Tibial nerve (tissue), 4 donors: ENCODE measurements at regions not wholly inside any gene's neighbourhood (a gene's known extent, or its start where the extent isn't known, plus 50 kb on each side); places are given as distances from the start of the nearest gene placed in this dataset.
"Not testable (repeated sequence)": the region's sequence is repeated elsewhere in the genome, so short reads cannot be mapped to it uniquely, and the experiment has no call there.

Experiments used
- DNase-seq, 2 donors: peaks; one replicate each; pipeline ENCODE4 v3.0.0-alpha.2; 2019; ENCODE audit warnings: low spot score in 2 of 2
- H3K27ac ChIP-seq, 4 donors: fragments of 200-600 bp; sonication (generic) in 3 of 4; one replicate each; pipeline ENCODE4 v1.5.1; 2017 to 2019; ENCODE audit warnings: mild to moderate bottlenecking in 1 of 4
- H3K27me3 ChIP-seq, 2 donors: fragments of 200-600 bp; sonication (generic) in 1 of 2; one replicate each; pipeline versions ENCODE4 v1.5.1 to v1.6.0; 2017 to 2019
- H3K36me3 ChIP-seq, 3 donors: fragments of 200-600 bp; sonication (generic); one replicate each; pipeline ENCODE4 v1.5.1; 2018 to 2019
- H3K4me1 ChIP-seq, 4 donors: fragments of 200-600 bp; sonication (generic) in 3 of 4; one replicate each; pipeline ENCODE4 v1.5.1; 2017 to 2019
- H3K4me3 ChIP-seq, 4 donors: fragments of 200-600 bp; sonication (generic) in 3 of 4; one replicate each; pipeline ENCODE4 v1.5.1; 2017 to 2019; ENCODE audit warnings: mild to moderate bottlenecking in 1 of 4, moderate library complexity in 1 of 4
- H3K9me3 ChIP-seq, 4 donors: fragments of 200-600 bp; sonication (generic) in 3 of 4; one replicate each; pipeline ENCODE4 v1.5.1; 2017 to 2019
- CTCF ChIP-seq, 5 experiments: fragments of 200-600 bp in 3 of 5; fragments of 450-650 bp in 2 of 5; sonication (generic) in 3 of 5; IDR thresholded peaks; one replicate each; pipeline ENCODE4 v1.5.1; 2016 to 2019; ENCODE audit warnings: antibody characterized with exemption in 5 of 5, mild to moderate bottlenecking in 3 of 5, moderate library complexity in 2 of 5
- EP300 ChIP-seq, 2 donors: sonication (generic); formaldehyde crosslinking; IDR thresholded peaks; one replicate each; pipeline ENCODE4 v1.6.1; 2017; ENCODE audit warnings: antibody characterized with exemption in 2 of 2, mild to moderate bottlenecking in 1 of 2
- POLR2A ChIP-seq, 2 donors: fragments of 450-650 bp; IDR thresholded peaks; one replicate each; pipeline ENCODE4 v1.6.1; 2017; ENCODE audit warnings: antibody characterized with exemption in 2 of 2, mild to moderate bottlenecking in 2 of 2, moderate library complexity in 2 of 2
- whole genome bisulfite sequencing, 2 donors: methylation state at CpG; one replicate each; pipeline ENCODE4 v1.1.5; 2018; 5-methylcytosine and 5-hydroxymethylcytosine counted together

GRCh38 chr11:91528965-91529364 is 695.7 kb upstream of the FAT3 start:
- DNase-seq, result no peak
- 88 to 97% methylated on average over 1 of the region's 1 CpG for WGBS, 2 donors

GRCh38 chr11:91527380-91528030 is 697.1 kb upstream of the FAT3 start:
- H3K9me3 ChIP-seq, result peaks cover 0 to 21% (median 1%) of the 10 kb centered on the region in 4 donors
- H3K27ac ChIP-seq, result no peak overlapping the region
- H3K27me3 ChIP-seq, result no peaks in the 10 kb centered on the region
- TF ChIP-seq EP300 (IDR thresholded peaks at IDR 0.05), result no peak
- no peak for TF ChIP-seq CTCF (IDR thresholded peaks at IDR 0.05)
- TF ChIP-seq POLR2A (IDR thresholded peaks at IDR 0.05), result no peak
- no peaks in the 10 kb centered on the region for H3K36me3 ChIP-seq
- H3K4me3 ChIP-seq, result no peak overlapping the region
- no peaks in the 10 kb centered on the region for H3K4me1 ChIP-seq
- DNase-seq, result no peak
- WGBS, 2 donors, result 78 to 87% methylated on average over 4 of the region's 4 CpGs

More at GRCh38 chr11:91528965-91529364, 695.7 kb upstream of the FAT3 start:
- H3K4me3 ChIP-seq, result no peak overlapping the region
- no peaks in the 10 kb centered on the region for H3K4me1 ChIP-seq
- H3K36me3 ChIP-seq, result no peaks in the 10 kb centered on the region
- H3K9me3 ChIP-seq, result peaks cover 0 to 21% (median 1%) of the 10 kb centered on the region in 4 donors
- H3K27me3 ChIP-seq, result no peaks in the 10 kb centered on the region
- H3K27ac ChIP-seq, result no peak overlapping the region
- no peak for TF ChIP-seq CTCF (IDR thresholded peaks at IDR 0.05)
- TF ChIP-seq POLR2A (IDR thresholded peaks at IDR 0.05), result no peak
- TF ChIP-seq EP300 (IDR thresholded peaks at IDR 0.05), result no peak

GRCh38 chr11:91513734-91514133 is 710.9 kb upstream of the FAT3 start:
- no peaks in the 10 kb centered on the region for H3K9me3 ChIP-seq
- DNase-seq, result no peak
- no peak overlapping the region for H3K27ac ChIP-seq
- no peaks in the 10 kb centered on the region for H3K4me1 ChIP-seq
- 21 to 27% methylated on average over 4 of the region's 4 CpGs for WGBS, 2 donors
- H3K27me3 ChIP-seq, result no peaks in the 10 kb centered on the region
- no peaks in the 10 kb centered on the region for H3K36me3 ChIP-seq
- H3K4me3 ChIP-seq, result no peak overlapping the region
- no peak for TF ChIP-seq EP300 (IDR thresholded peaks at IDR 0.05)

- 83 to 98% methylated on average over 1 of the region's 1 CpG for WGBS, 2 donors
- H3K27me3 ChIP-seq, result no peaks in the 10 kb centered on the region
- H3K27ac ChIP-seq, result no peak overlapping the region
- no peak for DNase-seq
- H3K4me1 ChIP-seq, result no peaks in the 10 kb centered on the region
- TF ChIP-seq EP300 (IDR thresholded peaks at IDR 0.05), result no peak
- TF ChIP-seq POLR2A (IDR thresholded peaks at IDR 0.05), result no peak
- no peak for TF ChIP-seq CTCF (IDR thresholded peaks at IDR 0.05)
- no peak overlapping the region for H3K4me3 ChIP-seq
- no peaks in the 10 kb centered on the region for H3K36me3 ChIP-seq
- H3K9me3 ChIP-seq, result no peaks in the 10 kb centered on the region
These were observed 726.8 kb upstream of the FAT3 start for GRCh38 chr11:91497847-91498246.

- H3K4me3 ChIP-seq, result no peak overlapping the region
- TF ChIP-seq POLR2A (IDR thresholded peaks at IDR 0.05) (no peak), CTCF (IDR thresholded peaks at IDR 0.05) (no peak), EP300 (IDR thresholded peaks at IDR 0.05) (no peak)
These were observed 728.8 kb upstream of the FAT3 start for GRCh38 chr11:91495837-91496236.

GRCh38 chr11:91489989-91490388 is 734.6 kb upstream of the FAT3 start:
- no peaks in the 10 kb centered on the region for H3K36me3 ChIP-seq
- TF ChIP-seq EP300 (IDR thresholded peaks at IDR 0.05), result no peak
- no peak for TF ChIP-seq CTCF (IDR thresholded peaks at IDR 0.05)
- TF ChIP-seq POLR2A (IDR thresholded peaks at IDR 0.05), result no peak
- DNase-seq, result no peak
- no peak overlapping the region for H3K4me3 ChIP-seq
- H3K27me3 ChIP-seq, result no peaks in the 10 kb centered on the region
- no peaks in the 10 kb centered on the region for H3K4me1 ChIP-seq
- WGBS, 2 donors, result 66 to 71% methylated on average over 4 of the region's 5 CpGs
- peaks cover 0 to 4% (median 0%) of the 10 kb centered on the region in 4 donors for H3K9me3 ChIP-seq
- H3K27ac ChIP-seq, result no peak overlapping the region

More at GRCh38 chr11:91495837-91496236, 728.8 kb upstream of the FAT3 start:
- Histone ChIP-seq H3K27me3 (no peaks in the 10 kb centered on the region), H3K27ac (no peak overlapping the region), H3K9me3 (no peaks in the 10 kb centered on the region), H3K36me3 (no peaks in the 10 kb centered on the region), H3K4me1 (no peaks in the 10 kb centered on the region)
- DNase-seq, result no peak

GRCh38 chr11:91483956-91484355 is 740.7 kb upstream of the FAT3 start:
- not testable (repeated sequence) for DNase-seq, H3K36me3 ChIP-seq, H3K27me3 ChIP-seq, H3K4me3 ChIP-seq, H3K9me3 ChIP-seq, H3K4me1 ChIP-seq, H3K27ac ChIP-seq
- WGBS, 2 donors, result 64 to 66% methylated on average over 1 of the region's 1 CpG

GRCh38 chr11:91481875-91482274 is 742.7 kb upstream of the FAT3 start:
- WGBS, 2 donors, result 71 to 75% methylated on average over 2 of the region's 2 CpGs
- H3K27me3 ChIP-seq, DNase-seq, H3K36me3 ChIP-seq, H3K27ac ChIP-seq, H3K4me3 ChIP-seq, H3K4me1 ChIP-seq, H3K9me3 ChIP-seq: not testable (repeated sequence)
